Colonic mucosa (tissue), 4 donors: ENCODE measurements at regions not wholly inside any gene's neighbourhood (a gene's known extent, or its start where the extent isn't known, plus 50 kb on each side); places are given as distances from the start of the nearest gene placed in this dataset.

Experiments
- DNase-seq: peaks from one replicate; pipeline ENCODE4 v3.0.0-alpha.2; 2020
- H3K27ac ChIP-seq: fragments of 200-600 bp; one replicate; pipeline ENCODE4 v1.8.0; 2021
- H3K27me3 ChIP-seq: fragments of 200-600 bp; one replicate; pipeline ENCODE4 v1.8.0; 2021
- H3K36me3 ChIP-seq: fragments of 200-600 bp; one replicate; pipeline ENCODE4 v1.8.0; 2021
- H3K4me1 ChIP-seq: fragments of 200-600 bp; one replicate; pipeline ENCODE4 v1.8.0; 2021; ENCODE audit warnings: mild to moderate bottlenecking
- H3K4me3 ChIP-seq: fragments of 200-600 bp; one replicate; pipeline ENCODE4 v1.8.0; 2021
- H3K9ac ChIP-seq, 2 donors: one replicate each; pipeline ENCODE4 v1.7.0; 2013; ENCODE audit warnings: control low read depth in 2 of 2, low read depth in 2 of 2, low read length in 2 of 2
- H3K9me3 ChIP-seq: fragments of 200-600 bp; one replicate; pipeline ENCODE4 v1.8.0; 2021
- CTCF ChIP-seq: fragments of 200-600 bp; IDR thresholded peaks from one replicate; pipeline ENCODE4 v1.8.0; 2022; ENCODE audit warnings: antibody characterized with exemption, mild to moderate bottlenecking
- intact Hi-C: fragments of 100-400 bp; cut with DNase I; formaldehyde crosslinking; loops from one replicate; pipeline ENCODE4 v1.14.1; 2022
- donor health status: healthy.
- donor health status: DM: no; HTN: no; CAD: no.
- donor health status: DM: no; HTN: no; CAD: no.

GRCh38 chr15:31537770-31538592 lies 211.3 kb downstream of the KLF13 start:
- Histone ChIP-seq H3K27me3 (no peaks in the 10 kb centered on the region), H3K27ac (no peak overlapping the region), H3K36me3 (no peaks in the 10 kb centered on the region), H3K4me1 (no peaks in the 10 kb centered on the region), H3K4me3 (no peak overlapping the region), H3K9ac (no peak overlapping the region), H3K9me3 (no peaks in the 10 kb centered on the region)
- intact Hi-C loops: no loop called here
- no peak for DNase-seq
- TF ChIP-seq CTCF: no peak

GRCh38 chr15:31540633-31541032 lies 214.0 kb downstream of the KLF13 start:
- Histone ChIP-seq H3K27me3 (no peaks in the 10 kb centered on the region), H3K4me1 (no peaks in the 10 kb centered on the region), H3K36me3 (no peaks in the 10 kb centered on the region), H3K9me3 (no peaks in the 10 kb centered on the region), H3K9ac (no peak overlapping the region), H3K27ac (no peak overlapping the region), H3K4me3 (no peak overlapping the region)
- TF ChIP-seq CTCF: no peak
- no peak for DNase-seq
- intact Hi-C loops: no loop called here

- no peak overlapping the region for H3K4me3 ChIP-seq
- H3K27me3 ChIP-seq: no peaks in the 10 kb centered on the region
- no peak for TF ChIP-seq CTCF
- H3K36me3 ChIP-seq: no peaks in the 10 kb centered on the region
- no peak for DNase-seq
- no peaks in the 10 kb centered on the region for H3K4me1 ChIP-seq
- no peaks in the 10 kb centered on the region for H3K9me3 ChIP-seq
- H3K27ac ChIP-seq: no peak overlapping the region
- intact Hi-C loops: no loop called here
- H3K9ac ChIP-seq: no peak overlapping the region
These were observed 217.7 kb downstream of the KLF13 start for GRCh38 chr15:31544361-31544760.

- TF ChIP-seq CTCF: no peak
- H3K9me3 ChIP-seq: no peaks in the 10 kb centered on the region
- no peak for DNase-seq
- H3K4me3 ChIP-seq: no peak overlapping the region
- intact Hi-C loops: no loop called here
- H3K4me1 ChIP-seq: no peaks in the 10 kb centered on the region
- no peak overlapping the region for H3K9ac ChIP-seq
- H3K27me3 ChIP-seq: no peaks in the 10 kb centered on the region
- no peaks in the 10 kb centered on the region for H3K36me3 ChIP-seq
- H3K27ac ChIP-seq: no peak overlapping the region
These were observed 218.6 kb downstream of the KLF13 start for GRCh38 chr15:31545257-31545656.

- Histone ChIP-seq H3K27me3 (no peaks in the 10 kb centered on the region), H3K36me3 (no peaks in the 10 kb centered on the region), H3K9ac (no peak overlapping the region), H3K4me1 (no peaks in the 10 kb centered on the region), H3K27ac (no peak overlapping the region), H3K9me3 (no peaks in the 10 kb centered on the region), H3K4me3 (no peak overlapping the region)
- intact Hi-C loops: no loop called here
- TF ChIP-seq CTCF: no peak
- no peak for DNase-seq
These were observed 223.8 kb downstream of the KLF13 start for GRCh38 chr15:31550211-31550977.
